IPS DF 4.7 (cell line): ENCODE measurements at regions not wholly inside any gene's neighbourhood (a gene's known extent, or its start where the extent isn't known, plus 50 kb on each side); places are given as distances from the start of the nearest gene placed in this dataset.

Experiments
- DNase-seq: peaks from one replicate; pipeline ENCODE4 v3.0.0-alpha.2; 2013; ENCODE audit warnings: low spot score; ENCODE audit errors: extremely low read depth

GRCh38 chr11:119547511-119547910 lies 124.5 kb upstream of the THY1 start:
- no peak for DNase-seq

- no peak for DNase-seq
These were observed 123.3 kb upstream of the THY1 start for GRCh38 chr11:119545978-119546915.

DNA sequence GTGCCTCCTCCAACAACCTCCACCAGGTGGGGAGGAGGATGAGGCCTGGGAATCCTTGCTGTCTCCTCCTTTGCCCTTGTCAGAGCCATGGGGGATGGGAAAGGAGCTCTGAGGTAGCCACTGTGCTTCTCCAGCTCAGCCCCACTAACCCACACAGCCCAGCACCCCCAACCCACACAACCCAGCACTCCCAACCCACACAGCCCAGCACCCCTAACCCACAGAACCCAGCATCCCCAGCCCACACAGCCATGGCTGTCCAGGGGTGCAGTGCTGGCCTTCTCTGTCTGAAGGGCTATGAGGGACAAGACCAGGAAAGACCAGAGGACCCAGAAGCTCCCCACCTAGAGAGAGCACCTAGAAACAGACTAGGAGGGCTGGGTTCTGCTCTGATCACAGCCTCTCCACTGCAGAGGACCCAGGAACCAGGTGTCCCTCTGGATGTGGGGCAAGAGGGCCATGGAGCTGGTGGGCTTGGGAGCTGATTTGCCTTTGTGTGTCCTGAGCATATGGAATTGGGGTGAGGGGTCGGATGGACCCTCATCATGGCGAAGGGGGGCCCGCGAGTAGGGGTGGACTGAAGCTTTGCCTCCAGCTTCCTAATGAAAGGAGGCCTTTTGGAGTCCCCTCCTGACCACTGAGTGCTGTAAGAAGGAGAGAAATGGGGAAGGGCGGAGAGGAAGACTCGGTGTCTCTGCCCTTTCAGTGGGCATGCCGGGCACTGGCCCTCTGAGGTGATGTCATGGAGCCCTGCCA lies 117.6 kb upstream of the THY1 start:
- DNase-seq = no peak

DNA sequence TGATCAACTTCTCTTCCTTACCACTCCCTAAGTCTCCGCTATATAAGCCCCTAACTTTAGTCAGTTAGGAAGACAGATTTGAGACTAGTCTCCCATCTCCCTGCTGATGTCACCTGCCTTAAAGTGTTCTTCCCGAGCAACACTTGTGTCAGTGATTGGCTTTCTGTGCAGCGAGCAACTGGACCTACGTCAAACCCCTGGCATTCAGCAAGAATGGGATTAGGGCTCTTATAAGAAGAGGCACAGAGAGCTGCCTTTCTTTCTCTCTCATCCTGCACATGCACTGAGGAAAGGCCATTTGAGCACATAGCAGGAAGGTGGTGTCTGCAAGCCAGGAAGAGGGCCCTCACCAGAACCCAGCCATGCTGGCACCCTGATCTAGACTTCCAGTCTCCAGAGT lies 116.6 kb upstream of the THY1 start:
- no peak for DNase-seq

DNA sequence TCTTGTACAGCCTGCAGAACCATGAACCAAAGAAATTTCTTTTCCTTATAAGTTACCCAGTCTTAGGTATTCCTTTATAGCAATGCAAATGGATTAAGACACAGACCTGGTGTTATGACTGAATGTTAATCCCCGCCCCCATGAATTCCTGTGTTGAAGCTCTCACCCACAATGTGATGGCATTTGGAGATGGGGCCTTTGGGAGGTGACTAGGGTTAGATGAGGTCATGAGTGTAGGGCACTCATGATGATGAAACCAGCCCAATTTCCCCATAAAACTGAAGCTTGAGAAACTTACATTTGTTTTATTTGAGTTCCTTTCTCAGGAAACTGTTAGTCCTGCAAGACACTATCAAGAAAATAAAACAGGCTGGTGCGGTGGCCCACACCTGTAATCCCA lies 115.8 kb upstream of the THY1 start:
- no peak for DNase-seq

DNA sequence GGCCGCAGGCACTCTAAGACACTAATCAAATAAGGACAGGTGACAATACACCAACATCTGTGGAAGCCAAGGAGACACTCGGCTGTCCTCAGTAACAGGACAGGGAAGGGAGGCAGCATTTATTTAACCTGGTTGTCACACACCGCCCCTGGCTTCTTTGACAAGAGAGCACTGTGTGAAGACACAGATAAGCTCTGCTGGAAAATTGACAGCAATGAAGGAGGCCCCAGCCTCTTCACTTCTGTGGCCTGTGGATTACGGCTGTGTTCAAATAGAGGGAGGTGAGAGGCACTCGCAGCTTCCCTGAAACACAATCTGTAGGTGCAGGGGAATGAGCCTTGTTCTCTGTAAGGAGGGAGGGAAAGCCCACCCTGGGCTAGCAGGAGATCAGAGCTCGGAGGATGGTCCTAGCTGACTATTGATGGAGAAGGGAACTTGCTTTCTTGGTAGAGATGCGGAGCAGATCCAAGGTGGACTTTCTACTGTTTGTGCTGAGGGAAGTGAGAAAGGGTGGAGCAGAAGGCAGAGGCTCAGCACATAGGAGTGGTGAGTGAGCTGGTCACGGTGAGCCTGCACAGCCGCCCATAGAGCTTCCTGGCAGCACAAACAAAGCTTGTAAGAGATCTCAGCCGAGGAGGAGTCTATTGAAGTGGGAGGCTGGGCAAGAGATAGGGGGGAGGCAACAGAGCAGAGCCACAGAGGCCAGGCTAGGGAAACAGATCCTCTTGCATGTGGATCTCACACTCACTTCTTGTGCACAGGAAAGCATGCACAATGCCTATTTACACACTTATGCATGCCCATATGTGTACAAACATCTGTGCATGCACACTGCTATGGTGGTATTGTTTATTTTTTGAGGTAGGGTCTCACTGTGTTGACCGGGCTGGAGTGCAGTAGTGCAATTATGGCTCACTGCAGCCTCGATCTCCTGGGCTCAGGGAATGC lies 114.6 kb upstream of the THY1 start:
- no peak for DNase-seq

GRCh38 chr11:119536801-119537200 lies 113.8 kb upstream of the THY1 start:
- DNase-seq = no peak

- DNase-seq = peak; percentile 30
These were observed 111.2 kb upstream of the THY1 start for GRCh38 chr11:119533921-119534736.

DNA sequence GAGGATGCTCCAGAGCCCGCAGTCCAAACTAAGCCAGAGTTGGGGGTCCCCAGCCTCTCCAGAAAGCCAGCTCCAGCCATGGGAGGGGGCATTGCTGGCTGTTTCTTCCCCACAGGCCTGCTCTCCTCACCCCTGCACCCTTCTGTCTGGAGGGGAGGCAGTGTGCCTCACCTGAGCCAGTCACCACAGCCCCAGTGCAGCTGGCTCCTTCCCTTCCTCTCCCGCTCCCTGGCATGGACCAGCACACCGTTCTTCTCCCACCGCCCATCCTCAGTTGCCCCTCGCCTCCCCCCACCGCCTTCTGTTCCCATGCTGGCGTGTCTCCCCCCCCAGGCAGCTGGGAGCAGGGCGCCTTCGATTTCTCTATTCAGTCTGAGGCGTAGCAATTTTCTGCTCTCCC lies 110.5 kb upstream of the THY1 start:
- no peak for DNase-seq

DNA sequence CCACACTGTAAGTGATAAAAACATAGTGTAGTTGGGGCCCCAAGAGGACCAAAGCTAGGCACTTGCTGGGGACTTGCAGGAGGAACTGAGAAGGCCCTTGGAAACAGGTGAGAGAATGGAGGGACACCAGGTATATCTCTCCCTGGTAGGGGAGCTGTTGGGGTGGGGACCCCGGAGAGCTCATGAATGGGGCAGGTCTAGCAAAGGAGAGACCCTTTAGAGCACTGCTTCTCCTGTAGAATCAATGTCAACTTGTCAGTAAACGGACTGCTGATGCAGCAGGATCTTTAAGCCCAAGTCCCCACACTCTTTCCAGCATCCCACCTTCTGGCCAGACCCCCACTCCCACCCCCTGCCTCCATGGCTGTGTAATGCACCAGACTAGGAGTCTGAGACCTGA lies 109.6 kb upstream of the THY1 start:
- no peak for DNase-seq

GRCh38 chr11:119531623-119532022 lies 108.7 kb upstream of the THY1 start:
- no peak for DNase-seq

DNA sequence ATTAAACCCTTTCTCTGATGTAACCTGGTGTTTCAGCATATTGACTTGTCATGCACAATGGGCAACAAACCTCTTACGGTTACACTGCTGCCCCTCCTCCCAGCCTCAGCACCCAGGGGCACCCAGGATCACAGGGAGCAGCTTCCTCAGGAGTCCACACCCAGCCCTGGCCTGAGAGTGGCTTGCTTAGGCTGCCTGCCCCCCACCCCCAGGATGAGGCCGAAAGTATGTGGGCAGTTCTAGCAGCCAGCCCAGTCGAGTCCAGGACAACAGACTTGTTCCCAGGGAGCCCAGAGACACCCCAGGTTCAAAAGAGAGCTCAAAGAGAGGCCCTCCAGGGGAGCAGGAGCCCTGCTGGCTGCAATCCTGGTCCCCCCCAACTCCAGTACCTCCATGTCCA lies 108.1 kb upstream of the THY1 start:
- DNase-seq = no peak

DNA sequence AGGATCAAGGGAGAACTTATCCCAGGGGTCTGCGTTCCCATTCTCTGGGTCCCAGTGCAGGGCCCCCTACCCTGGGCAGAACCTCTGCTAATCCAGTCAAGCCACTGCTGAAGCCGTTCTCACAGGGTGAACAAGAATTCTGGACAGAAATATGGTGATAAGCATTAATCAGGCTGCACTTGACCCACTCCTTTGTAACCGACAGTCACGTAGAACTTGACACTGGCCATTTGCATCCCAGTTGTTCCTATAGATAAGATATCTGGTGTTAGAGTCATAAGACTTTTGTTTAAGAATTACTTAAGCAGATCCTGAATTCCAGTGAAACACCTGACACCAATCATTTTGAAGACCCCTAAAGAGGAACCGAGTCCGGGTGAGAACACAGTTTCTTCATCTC lies 107.5 kb upstream of the THY1 start:
- no peak for DNase-seq

DNA sequence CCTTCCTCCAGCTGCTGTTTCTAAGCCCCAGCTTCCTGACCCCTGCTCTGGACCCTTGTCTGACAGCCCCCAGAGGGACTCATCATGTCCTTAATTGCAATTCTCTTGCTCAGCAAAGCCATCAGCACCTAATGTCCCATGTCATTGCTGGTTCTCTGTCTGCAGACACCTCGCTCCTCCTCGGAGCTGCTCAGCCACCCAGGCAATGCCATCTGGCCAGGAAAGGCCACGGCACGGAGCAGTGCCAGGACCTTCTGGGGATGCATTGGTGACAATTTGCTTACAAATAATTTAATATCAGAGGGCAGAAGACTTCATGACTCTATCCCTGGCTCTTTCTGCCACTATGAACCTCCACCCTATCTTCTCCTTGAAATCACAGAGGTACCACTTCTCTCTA lies 107.0 kb upstream of the THY1 start:
- no peak for DNase-seq

- DNase-seq = no peak
These were observed 106.3 kb upstream of the THY1 start for GRCh38 chr11:119529063-119529845.

DNA sequence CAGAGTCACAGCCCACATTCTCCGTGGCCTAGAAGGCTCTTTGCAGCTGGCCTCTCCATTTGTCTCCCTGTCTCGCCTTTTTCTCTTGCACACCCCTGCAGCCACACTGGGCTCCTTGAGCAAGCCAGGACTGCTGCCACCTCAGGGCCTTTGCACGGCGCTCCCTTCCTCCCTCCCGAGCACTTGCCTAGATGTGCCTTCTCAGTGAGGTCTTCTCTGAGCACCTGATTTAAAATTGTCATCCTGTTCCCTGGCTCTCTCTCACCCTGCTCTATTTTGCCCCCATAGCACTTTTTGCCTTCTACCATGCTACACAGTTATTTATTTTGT lies 102.9 kb upstream of the THY1 start:
- DNase-seq = no peak

GRCh38 chr11:119525180-119525866 lies 102.4 kb upstream of the THY1 start:
- DNase-seq = no peak

DNA sequence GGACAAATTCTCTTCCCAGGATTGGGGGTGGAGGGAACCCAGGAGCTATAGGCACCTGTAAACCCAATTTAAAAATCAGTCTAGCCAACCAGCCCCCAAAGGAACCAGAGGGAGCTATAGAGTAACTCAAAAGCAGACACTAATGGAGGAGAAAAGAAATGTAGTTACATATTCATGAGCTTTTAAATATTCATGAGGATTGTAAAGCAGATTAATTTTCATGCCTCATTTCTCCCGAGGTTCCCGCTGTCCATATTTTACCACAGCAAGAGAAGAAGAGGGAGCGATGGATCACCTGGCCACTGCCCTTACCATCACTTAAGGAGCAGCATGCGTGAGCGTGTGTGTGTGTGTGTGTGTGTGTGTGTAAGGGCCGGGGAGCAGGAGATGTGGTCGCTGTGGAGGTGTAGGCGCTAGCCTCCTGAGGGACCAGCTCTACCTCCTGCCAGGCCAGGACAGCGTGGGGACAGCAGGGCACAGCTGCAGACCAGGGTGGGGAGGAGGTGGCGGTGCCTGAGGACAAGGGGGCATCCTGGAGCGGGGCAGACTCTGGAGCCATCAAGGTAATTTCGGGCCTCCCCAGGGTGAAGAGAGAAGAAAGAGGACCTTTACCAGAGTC lies 100.7 kb upstream of the THY1 start:
- DNase-seq = no peak

GRCh38 chr11:119522609-119523008 lies 99.6 kb upstream of the THY1 start:
- DNase-seq = no peak
